22Rv1 (cell line): ENCODE measurements at regions not wholly inside any gene's neighbourhood (a gene's known extent, or its start where the extent isn't known, plus 50 kb on each side); places are given as distances from the start of the nearest gene placed in this dataset.

Source experiments
- H3K27ac ChIP-seq: fragments of 450-650 bp; 2 replicates; pipeline ENCODE4 v1.5.1; 2017
- ZFX ChIP-seq: fragments of 450-650 bp; IDR thresholded peaks from 2 replicates; pipeline ENCODE4 v1.6.1; 2017; ENCODE audit warnings: antibody characterized with exemption, borderline replicate concordance
- TF ChIP-seq, protein P1 (sequence below): fragments of 450-650 bp; IDR thresholded peaks from 2 replicates; pipeline ENCODE4 v1.5.1; 2017; ENCODE audit warnings: mild to moderate bottlenecking

DNA sequence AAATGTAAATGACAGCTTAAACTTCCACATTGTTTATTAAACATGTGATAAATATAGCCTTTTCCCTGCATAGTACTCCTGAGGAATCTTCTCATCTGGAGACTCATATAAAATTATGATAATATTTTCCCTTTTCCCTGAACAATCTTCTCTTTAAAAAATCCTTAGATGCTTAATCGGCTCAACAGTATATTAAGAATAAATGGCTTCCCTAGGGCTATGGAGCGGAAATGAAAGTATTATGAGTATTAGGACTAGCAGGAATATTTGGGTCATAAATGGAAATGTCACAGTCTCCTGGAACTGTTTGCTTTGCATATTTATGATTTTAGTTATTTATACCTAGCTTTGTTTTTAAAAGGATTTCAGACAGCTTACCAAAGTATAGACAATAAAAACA, 200.7 kb upstream of the PDE5A start:
- no peak overlapping the region for H3K27ac ChIP-seq
- TF ChIP-seq, protein P1, sequence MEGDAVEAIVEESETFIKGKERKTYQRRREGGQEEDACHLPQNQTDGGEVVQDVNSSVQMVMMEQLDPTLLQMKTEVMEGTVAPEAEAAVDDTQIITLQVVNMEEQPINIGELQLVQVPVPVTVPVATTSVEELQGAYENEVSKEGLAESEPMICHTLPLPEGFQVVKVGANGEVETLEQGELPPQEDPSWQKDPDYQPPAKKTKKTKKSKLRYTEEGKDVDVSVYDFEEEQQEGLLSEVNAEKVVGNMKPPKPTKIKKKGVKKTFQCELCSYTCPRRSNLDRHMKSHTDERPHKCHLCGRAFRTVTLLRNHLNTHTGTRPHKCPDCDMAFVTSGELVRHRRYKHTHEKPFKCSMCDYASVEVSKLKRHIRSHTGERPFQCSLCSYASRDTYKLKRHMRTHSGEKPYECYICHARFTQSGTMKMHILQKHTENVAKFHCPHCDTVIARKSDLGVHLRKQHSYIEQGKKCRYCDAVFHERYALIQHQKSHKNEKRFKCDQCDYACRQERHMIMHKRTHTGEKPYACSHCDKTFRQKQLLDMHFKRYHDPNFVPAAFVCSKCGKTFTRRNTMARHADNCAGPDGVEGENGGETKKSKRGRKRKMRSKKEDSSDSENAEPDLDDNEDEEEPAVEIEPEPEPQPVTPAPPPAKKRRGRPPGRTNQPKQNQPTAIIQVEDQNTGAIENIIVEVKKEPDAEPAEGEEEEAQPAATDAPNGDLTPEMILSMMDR, result no peak
- no peak for TF ChIP-seq ZFX

DNA sequence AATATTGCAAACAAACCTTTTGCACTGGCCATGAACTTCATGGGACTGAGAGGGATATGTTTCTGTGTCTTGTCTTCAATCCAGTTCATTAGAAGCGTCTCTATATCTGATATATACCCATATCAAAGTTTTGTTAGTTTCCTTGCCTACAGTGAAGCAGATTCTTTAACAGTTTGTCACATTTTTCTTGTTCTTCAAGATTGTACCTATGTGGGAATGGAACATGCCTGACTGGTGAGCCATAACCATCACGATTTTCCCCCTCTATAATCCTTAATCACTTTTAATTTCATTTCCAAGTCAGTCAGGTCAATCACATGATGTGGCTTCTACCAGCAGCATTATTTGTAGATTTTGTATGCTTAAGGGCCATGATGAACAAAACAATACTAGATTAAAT, 197.1 kb upstream of the PDE5A start:
- no peak overlapping the region for H3K27ac ChIP-seq
- TF ChIP-seq, protein P1, result no peak
- no peak for TF ChIP-seq ZFX

DNA sequence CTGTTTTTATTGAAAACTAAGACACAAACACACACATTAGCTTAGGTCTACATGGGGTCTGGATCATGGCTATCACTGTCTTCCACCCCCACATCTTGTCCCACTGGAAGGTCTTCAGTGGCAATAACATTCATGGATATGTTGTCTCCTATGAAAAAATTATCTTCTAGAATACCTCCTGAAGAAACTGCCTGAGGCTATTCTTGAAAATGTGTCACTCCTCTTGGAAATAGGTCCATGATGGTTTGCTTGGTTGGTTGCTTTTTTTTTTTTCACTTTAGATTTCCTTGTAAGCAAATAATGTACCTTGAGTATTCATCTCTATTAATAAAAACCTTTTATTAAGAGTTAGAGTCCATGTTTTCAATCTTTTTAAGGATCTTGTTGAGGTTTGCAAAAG, 195.3 kb upstream of the PDE5A start:
- H3K27ac ChIP-seq, result no peak overlapping the region
- TF ChIP-seq, protein P1, result no peak
- TF ChIP-seq ZFX, result no peak

DNA sequence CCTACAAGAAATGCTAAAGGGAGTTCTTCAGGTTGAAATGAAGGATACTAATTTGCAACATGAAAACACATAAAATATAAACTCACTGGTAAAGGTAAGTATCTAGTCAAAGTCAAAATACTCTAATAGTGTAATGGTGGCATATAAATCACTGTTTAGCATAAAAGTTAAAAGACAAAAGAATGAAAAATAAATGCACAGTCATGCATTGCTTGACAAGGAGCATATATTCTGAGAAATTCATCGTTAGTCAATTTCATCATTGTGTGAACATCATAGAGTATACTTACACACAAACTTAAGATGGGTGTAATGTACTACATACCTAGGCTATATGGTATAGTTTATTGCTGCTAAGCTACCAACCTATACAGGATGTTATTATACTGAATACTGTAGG, 194.4 kb upstream of the PDE5A start:
- no peak overlapping the region for H3K27ac ChIP-seq
- TF ChIP-seq ZFX, result no peak
- TF ChIP-seq, protein P1, result no peak

DNA sequence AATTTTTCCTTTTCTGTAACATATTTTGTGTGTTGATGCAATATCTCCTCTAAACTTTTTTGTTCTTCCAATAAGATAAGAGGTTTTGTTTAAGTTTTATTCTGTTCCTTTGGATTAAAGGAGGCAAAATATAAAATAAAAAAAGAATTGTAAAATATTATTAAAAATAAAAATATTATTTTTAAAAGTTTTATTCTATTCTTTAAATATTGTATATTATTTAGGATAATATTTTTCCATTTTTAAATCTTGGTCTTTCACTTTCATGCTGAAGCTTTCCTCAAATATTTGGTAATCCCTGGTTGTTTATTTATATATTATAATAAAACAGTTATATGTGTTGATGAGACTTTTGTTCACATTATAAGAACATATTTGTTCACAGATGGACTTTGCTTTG, 187.9 kb upstream of the PDE5A start:
- TF ChIP-seq, protein P1, result no peak
- TF ChIP-seq ZFX, result no peak
- H3K27ac ChIP-seq, result no peak overlapping the region

DNA sequence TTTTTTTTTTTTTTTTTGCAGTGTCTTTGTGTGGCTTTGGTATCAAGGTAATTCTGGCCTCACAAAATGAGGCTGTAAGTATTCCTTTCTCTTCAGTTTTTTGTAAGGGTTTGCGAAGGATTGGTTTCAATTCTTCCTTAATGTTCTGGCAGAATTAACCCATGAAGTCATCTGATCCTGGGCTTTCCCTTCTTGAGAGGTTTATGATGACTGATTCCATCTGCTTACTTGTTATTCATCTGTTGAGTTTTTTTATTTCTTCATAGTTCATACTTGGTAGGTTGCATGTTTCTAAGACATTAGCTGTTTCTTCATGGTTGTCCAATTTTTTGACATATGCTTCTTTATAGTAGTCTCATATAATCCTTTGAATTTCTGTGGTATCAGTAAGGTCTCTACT, 181.4 kb upstream of the PDE5A start:
- TF ChIP-seq, protein P1, result no peak
- TF ChIP-seq ZFX, result no peak
- H3K27ac ChIP-seq, result no peak overlapping the region

DNA sequence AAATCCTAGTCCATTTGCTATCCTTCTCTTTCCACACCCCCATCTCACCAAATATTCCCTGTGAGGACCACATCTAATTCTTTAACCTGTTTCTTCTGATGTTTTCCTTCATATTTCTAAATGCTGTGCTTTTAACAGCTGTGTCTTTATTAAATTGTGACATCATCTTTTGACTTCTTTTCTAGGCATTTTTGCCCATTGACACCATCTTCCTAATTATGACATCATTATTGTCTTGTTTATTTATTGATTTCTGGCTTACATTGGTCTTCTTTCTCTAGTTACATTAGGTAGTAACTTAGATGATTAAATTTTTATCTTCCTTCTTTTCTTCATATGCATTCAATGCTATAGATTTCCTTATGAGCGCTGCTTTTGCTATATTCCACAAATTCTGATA, 175.8 kb upstream of the PDE5A start:
- H3K27ac ChIP-seq, result no peak overlapping the region
- TF ChIP-seq ZFX, result no peak
- TF ChIP-seq, protein P1, result no peak
